ELF-1 (cell line): ENCODE measurements at regions not wholly inside any gene's neighbourhood (a gene's known extent, or its start where the extent isn't known, plus 50 kb on each side); places are given as distances from the start of the nearest gene placed in this dataset.
"Not testable (repeated sequence)": the region's sequence is repeated elsewhere in the genome, so short reads cannot be mapped to it uniquely, and the experiment has no call there.

Experiments used
- DNase-seq: peaks from one replicate; pipeline ENCODE4 v3.0.0-alpha.2; 2016; ENCODE audit warnings: low read depth, low spot score

GRCh38 chr12:80045594-80045993 is 53.7 kb upstream of the OTOGL start:
- no peak for DNase-seq

GRCh38 chr12:80044694-80045046 is 54.7 kb upstream of the OTOGL start:
- DNase-seq: no peak

- DNase-seq: no peak
Observed at GRCh38 chr12:80041692-80042091, 57.6 kb upstream of the OTOGL start.

- no peak for DNase-seq
Observed at GRCh38 chr12:80041071-80041470, 58.3 kb upstream of the OTOGL start.

GRCh38 chr12:80040075-80040738 is 59.1 kb upstream of the OTOGL start:
- no peak for DNase-seq

GRCh38 chr12:80038062-80038560 is 61.2 kb upstream of the OTOGL start:
- no peak for DNase-seq

- DNase-seq: no peak
Observed at GRCh38 chr12:80033448-80033847, 65.9 kb upstream of the OTOGL start.

- DNase-seq: no peak
Observed at GRCh38 chr12:80032946-80033345, 66.4 kb upstream of the OTOGL start.

GRCh38 chr12:80031229-80031628 is 68.1 kb upstream of the OTOGL start:
- DNase-seq: no peak

GRCh38 chr12:80025638-80026037 is 73.7 kb upstream of the OTOGL start:
- no peak for DNase-seq

- no peak for DNase-seq
Observed at GRCh38 chr12:80019691-80020090, 79.6 kb upstream of the OTOGL start.

GRCh38 chr12:80018119-80018518 is 81.2 kb upstream of the OTOGL start:
- no peak for DNase-seq

- no peak for DNase-seq
Observed at GRCh38 chr12:80017261-80017870, 82.0 kb upstream of the OTOGL start.

GRCh38 chr12:80016684-80017083 is 81.8 kb upstream of the PPP1R12A start:
- DNase-seq: no peak

GRCh38 chr12:80015660-80016059 is 80.8 kb upstream of the PPP1R12A start:
- no peak for DNase-seq

- not testable (repeated sequence) for DNase-seq
Observed at GRCh38 chr12:80003744-80004143, 68.8 kb upstream of the PPP1R12A start.

GRCh38 chr12:80001562-80001961 is 66.7 kb upstream of the PPP1R12A start:
- DNase-seq: peak; percentile 14

- DNase-seq: no peak
Observed at GRCh38 chr12:80000831-80001230, 65.9 kb upstream of the PPP1R12A start.

GRCh38 chr12:79998554-79998953 is 63.7 kb upstream of the PPP1R12A start:
- DNase-seq: no peak

GRCh38 chr12:79997096-79997791 is 62.3 kb upstream of the PPP1R12A start:
- DNase-seq: no peak

- DNase-seq: not testable (repeated sequence)
Observed at GRCh38 chr12:79995385-79996084, 60.6 kb upstream of the PPP1R12A start.
